H1 (cell line): ENCODE measurements at regions not wholly inside any gene's neighbourhood (a gene's known extent, or its start where the extent isn't known, plus 50 kb on each side); places are given as distances from the start of the nearest gene placed in this dataset.

Experiments used
- CTCF ChIA-PET: fragments of 300-600 bp; sonication (Branson Sonifier 250); formaldehyde crosslinking; loops from one replicate; lab custom pipeline; 2021; ENCODE audit not compliant: partially characterized antibody; lab: Charles Lee
- POLR2A ChIA-PET: fragments of 300-600 bp; sonication (Branson Sonifier 250); formaldehyde crosslinking; loops from one replicate; lab custom pipeline; 2021; ENCODE audit warnings: inconsistent platforms; ENCODE audit not compliant: partially characterized antibody; lab: Charles Lee
- DNase-seq, 2 experiments: peaks; one replicate each; pipeline versions ENCODE4 v3.0.0 to v3.0.0-alpha.2; 2010 to 2022; ENCODE audit warnings: low spot score in 2 of 2, low read depth in 1 of 2, mixed read lengths in 1 of 2
- FAIRE-seq: peaks from 2 replicates; lab custom pipeline; 2011; peaks lifted over from hg19 to GRCh38; lab: Jason Lieb, UNC
- H2AFZ ChIP-seq: 2 replicates; pipeline ENCODE4 v1.8.1; 2012; ENCODE audit warnings: low read length, inconsistent platforms
- H2AK5ac ChIP-seq: 2 replicates; pipeline ENCODE4 v1.6.1; 2013; ENCODE audit warnings: low read depth, low read length
- H2BK120ac ChIP-seq: replicated peaks from 2 replicates; pipeline ENCODE3; 2013; ENCODE audit warnings: low read depth, low read length, inconsistent platforms
- H2BK12ac ChIP-seq: 2 replicates; pipeline ENCODE4 v1.6.1; 2013; ENCODE audit warnings: low read depth, low read length
- H2BK15ac ChIP-seq: 2 replicates; pipeline ENCODE4 v1.6.1; 2013; ENCODE audit warnings: low read length
- H2BK20ac ChIP-seq: 2 replicates; pipeline ENCODE4 v1.6.1; 2013; ENCODE audit warnings: low read length
- H2BK5ac ChIP-seq: 2 replicates; pipeline ENCODE4 v1.6.1; 2013; ENCODE audit warnings: low read depth, low read length
- H3K14ac ChIP-seq: 2 replicates; pipeline ENCODE4 v1.6.1; 2013; ENCODE audit warnings: inconsistent platforms; ENCODE audit not compliant: insufficient read length
- H3K18ac ChIP-seq: 2 replicates; pipeline ENCODE4 v1.6.1; 2013; ENCODE audit warnings: low read length; ENCODE audit errors: extremely low read depth
- H3K23ac ChIP-seq: 2 replicates; pipeline ENCODE4 v1.6.1; 2013; ENCODE audit warnings: inconsistent platforms; ENCODE audit not compliant: insufficient read length
- H3K23me2 ChIP-seq: 2 replicates; pipeline ENCODE4 v1.6.1; 2013; ENCODE audit warnings: low read depth, low read length
- H3K27ac ChIP-seq: 2 replicates; pipeline ENCODE4 v1.6.1; 2011; ENCODE audit warnings: low read depth, low read length, inconsistent platforms
- H3K27me3 ChIP-seq, 4 experiments: replicated peaks in 1 of 4; 1 replicate in 1 of 4; 2 replicates in 3 of 4; pipeline versions ENCODE4 v1.6.1 to v1.8.1; 2011 to 2013; ENCODE audit warnings: low read length in 3 of 4, mild to moderate bottlenecking in 3 of 4, inconsistent platforms in 2 of 4, mixed read lengths in 2 of 4, moderate library complexity in 1 of 4; ENCODE audit not compliant: control insufficient read depth in 3 of 4, insufficient read depth in 3 of 4; ENCODE audit errors: extremely low read depth in 1 of 4
- H3K36me3 ChIP-seq, 4 experiments: 2 replicates each; pipeline versions ENCODE4 v1.6.1 to v1.8.1; 2011 to 2013; ENCODE audit warnings: mild to moderate bottlenecking in 4 of 4, low read length in 3 of 4, moderate library complexity in 2 of 4, control low read depth in 1 of 4, inconsistent platforms in 1 of 4; ENCODE audit not compliant: insufficient read depth in 4 of 4, control insufficient read depth in 2 of 4
- H3K4ac ChIP-seq: replicated peaks from 2 replicates; pipeline ENCODE3; 2013; ENCODE audit warnings: low read length, low read depth, mixed read lengths, inconsistent platforms; ENCODE audit not compliant: insufficient read length
- H3K4me1 ChIP-seq, 4 experiments: replicated peaks in 1 of 4; 1 replicate in 1 of 4; 2 replicates in 3 of 4; pipeline versions ENCODE4 v1.6.1 to v1.8.1; 2011 to 2013; ENCODE audit warnings: low read length in 3 of 4, inconsistent platforms in 2 of 4, mixed read lengths in 1 of 4; ENCODE audit not compliant: insufficient read depth in 4 of 4, control insufficient read depth in 3 of 4
- H3K4me2 ChIP-seq, 2 experiments: 2 replicates each; pipeline versions ENCODE4 v1.6.1 to v1.8.1; 2011 to 2013; ENCODE audit warnings: low read depth in 2 of 2, low read length in 2 of 2, control low read depth in 1 of 2, inconsistent platforms in 1 of 2, mild to moderate bottlenecking in 1 of 2; ENCODE audit not compliant: insufficient read depth in 1 of 2
- H3K4me3 ChIP-seq, 4 experiments: fragments of 200-600, 300-600 bp in 1 of 4; sonication (generic), shearing (Covaris generic), sonication (Bioruptor Twin) in 1 of 4; 2 replicates each; pipeline versions ENCODE4 v1.5.1 to v1.8.1; 2011 to 2016; ENCODE audit warnings: low read length in 4 of 4, low read depth in 3 of 4, control low read depth in 2 of 4, inconsistent platforms in 2 of 4, mild to moderate bottlenecking in 2 of 4, mixed read lengths in 1 of 4, moderate library complexity in 1 of 4; ENCODE audit not compliant: insufficient read depth in 2 of 4; ENCODE audit errors: extremely low read depth in 1 of 4
- H3K56ac ChIP-seq: replicated peaks from 2 replicates; pipeline ENCODE3; 2013; ENCODE audit warnings: low read depth, mild to moderate bottlenecking, mixed read lengths, low read length, inconsistent platforms; ENCODE audit not compliant: insufficient read length
- H3K79me1 ChIP-seq: 2 replicates; pipeline ENCODE4 v1.6.1; 2013; ENCODE audit warnings: low read depth, low read length, control low read depth
- H3K79me2 ChIP-seq, 2 experiments: 2 replicates each; pipeline versions ENCODE4 v1.6.1 to v1.8.1; 2012 to 2013; ENCODE audit warnings: low read length in 2 of 2, mild to moderate bottlenecking in 2 of 2, inconsistent platforms in 1 of 2; ENCODE audit not compliant: insufficient read depth in 2 of 2, control insufficient read depth in 1 of 2
- H3K9ac ChIP-seq, 4 experiments: replicated peaks in 1 of 4; 1 replicate in 1 of 4; 2 replicates in 3 of 4; pipeline versions ENCODE4 v1.6.1 to v1.8.1; 2011 to 2013; ENCODE audit warnings: low read depth in 3 of 4, low read length in 3 of 4, control low read depth in 2 of 4, mild to moderate bottlenecking in 2 of 4, moderate library complexity in 2 of 4, inconsistent platforms in 1 of 4; ENCODE audit errors: extremely low read depth in 1 of 4
- H3K9me3 ChIP-seq, 2 experiments: 2 replicates each; pipeline versions ENCODE4 v1.6.1 to v1.8.1; 2012 to 2013; ENCODE audit warnings: mild to moderate bottlenecking in 2 of 2, moderate library complexity in 2 of 2, control low read depth in 1 of 2, inconsistent platforms in 1 of 2, low read depth in 1 of 2, low read length in 1 of 2, mixed read lengths in 1 of 2; ENCODE audit not compliant: insufficient read depth in 2 of 2
- H4K20me1 ChIP-seq, 2 experiments: replicated peaks in 1 of 2; 2 replicates each; pipeline versions ENCODE3 to v1.8.1; 2011 to 2013; ENCODE audit warnings: inconsistent platforms in 2 of 2, low read length in 2 of 2, mild to moderate bottlenecking in 1 of 2; ENCODE audit not compliant: insufficient read depth in 2 of 2, control insufficient read depth in 1 of 2
- H4K5ac ChIP-seq: 2 replicates; pipeline ENCODE4 v1.6.1; 2013; ENCODE audit warnings: low read length, low read depth, mixed read lengths, inconsistent platforms; ENCODE audit not compliant: insufficient read length
- H4K8ac ChIP-seq: 2 replicates; pipeline ENCODE4 v1.8.0; 2013; ENCODE audit warnings: mild to moderate bottlenecking, moderate library complexity, low read length, inconsistent platforms; ENCODE audit not compliant: insufficient read depth; ENCODE audit errors: extremely low read depth
- H4K91ac ChIP-seq: replicated peaks from 2 replicates; pipeline ENCODE3; 2013; ENCODE audit warnings: low read length, mixed read lengths, inconsistent platforms; ENCODE audit not compliant: insufficient read length
- ATF2 ChIP-seq: IDR thresholded peaks from 2 replicates; pipeline ENCODE4 v1.6.1; 2012; ENCODE audit warnings: low read length, inconsistent platforms
- BCL11A ChIP-seq, 2 experiments: IDR thresholded peaks; one replicate each; pipeline ENCODE4 v1.6.1; 2011; ENCODE audit warnings: low read depth in 2 of 2, low read length in 2 of 2, mild to moderate bottlenecking in 2 of 2
- CHD1 ChIP-seq: IDR thresholded peaks from 2 replicates; pipeline ENCODE4 v1.6.1; 2012; ENCODE audit warnings: low read depth, low read length, improper control_type of control experiment
- CREB1 ChIP-seq: IDR thresholded peaks from 2 replicates; pipeline ENCODE4 v1.6.1; 2012; ENCODE audit warnings: inconsistent platforms
- GABPA ChIP-seq: IDR thresholded peaks from 2 replicates; pipeline ENCODE4 v1.6.1; 2011; ENCODE audit warnings: mild to moderate bottlenecking, low read length, moderate library complexity, borderline replicate concordance; ENCODE audit not compliant: insufficient read depth
- HDAC6 ChIP-seq: IDR thresholded peaks from one replicate; pipeline ENCODE4 v1.7.1; 2012; ENCODE audit warnings: low read depth, mild to moderate bottlenecking, inconsistent platforms, low read length, moderate library complexity
- JUN ChIP-seq: IDR thresholded peaks from 2 replicates; pipeline ENCODE4 v1.6.1; 2011; ENCODE audit warnings: low read depth, mild to moderate bottlenecking, improper control_type of control experiment, low read length
- NANOG ChIP-seq: IDR thresholded peaks from 2 replicates; pipeline ENCODE4 v1.6.1; 2011; ENCODE audit warnings: low read length, low read depth, mild to moderate bottlenecking, inconsistent platforms; ENCODE audit not compliant: insufficient read depth, poor library complexity, severe bottlenecking
- RAD21 ChIP-seq, 2 experiments: IDR thresholded peaks in 1 of 2; conservative IDR thresholded peaks in 1 of 2; 2 replicates each; pipeline ENCODE4 v1.6.1; 2011; ENCODE audit warnings: low read depth in 2 of 2, low read length in 2 of 2, improper control_type of control experiment in 1 of 2, inconsistent platforms in 1 of 2, mild to moderate bottlenecking in 1 of 2, moderate library complexity in 1 of 2
- RXRA ChIP-seq: IDR thresholded peaks from 2 replicates; pipeline ENCODE4 v1.6.1; 2011; ENCODE audit warnings: low read depth, mild to moderate bottlenecking, low read length, moderate library complexity; ENCODE audit not compliant: insufficient read depth
- SUZ12 ChIP-seq: fragments of 200-600 bp; sonication (generic); IDR thresholded peaks from 2 replicates; pipeline ENCODE4 v1.6.1; 2012; ENCODE audit warnings: mild to moderate bottlenecking, inconsistent platforms, low read length, moderate library complexity, mixed read lengths
- TAF7 ChIP-seq: optimal IDR thresholded peaks from 2 replicates; pipeline ENCODE3; 2011; ENCODE audit warnings: low read depth, mild to moderate bottlenecking, inconsistent platforms, low read length, moderate library complexity, borderline replicate concordance
- YY1 ChIP-seq: IDR thresholded peaks from 2 replicates; pipeline ENCODE4 v1.6.1; 2011; ENCODE audit warnings: low read depth, mild to moderate bottlenecking, low read length
- WGBS, 2 experiments: shearing (Covaris generic) in 1 of 2; methylation state at CpG; one replicate each; pipeline versions ENCODE4 v1.1.6 to v1.1.7; 2013 to 2015; ENCODE audit warnings: low lambda C conversion rate in 2 of 2, mixed read lengths in 2 of 2, inconsistent platforms in 1 of 2, low coverage in 1 of 2, missing lambda C conversion rate in 1 of 2; ENCODE audit not compliant: insufficient replicate concordance in 2 of 2, insufficient coverage in 1 of 2, insufficient read length in 1 of 2; ENCODE audit errors: extremely low coverage in 1 of 2, missing lambda C conversion rate in 1 of 2; 5-methylcytosine and 5-hydroxymethylcytosine counted together

GRCh38 chr21:28439788-28440187 is 552.9 kb downstream of the LTN1 start:
- FAIRE-seq = no peak
- H2AFZ ChIP-seq = no peak overlapping the region
- TF ChIP-seq TAF7 (no peak), RAD21 (IDR thresholded peaks at IDR 0.05 in 1 of 2, conservative IDR thresholded peaks at IDR 0.05 in 1 of 2; ENCODE audit: low read depth in 2 of 2, low read length in 2 of 2) (no peak), YY1 (no peak), HDAC6 (no peak), JUN (no peak), NANOG (no peak), GABPA (no peak), RXRA (no peak), CHD1 (no peak), CREB1 (no peak), BCL11A (IDR thresholded peaks at IDR 0.05; ENCODE audit: low read depth in 2 of 2, low read length in 2 of 2) (no peak), ATF2 (no peak), SUZ12 (no peak)

More at GRCh38 chr21:28439788-28440187, 552.9 kb downstream of the LTN1 start:
- Histone ChIP-seq H3K23me2 (no peaks in the 10 kb centered on the region), H3K14ac (no peak overlapping the region), H2BK12ac (no peak overlapping the region), H2AK5ac (no peak overlapping the region), H3K36me3 (no peaks in the 10 kb centered on the region), H4K20me1 (no peaks in the 10 kb centered on the region), H3K4ac (no peak overlapping the region), H3K4me2 (no peak overlapping the region), H3K27ac (no peak overlapping the region), H3K27me3 (no peaks in the 10 kb centered on the region), H4K8ac (no peak overlapping the region), H3K23ac (no peak overlapping the region), H2BK20ac (no peak overlapping the region), H3K79me1 (no peaks in the 10 kb centered on the region), H3K9ac (no peak overlapping the region), H2BK5ac (no peak overlapping the region), H3K4me1 (no peaks in the 10 kb centered on the region), H3K4me3 (no peak overlapping the region), H3K9me3 (no peaks in the 10 kb centered on the region), H2BK120ac (no peak overlapping the region), H3K18ac (no peak overlapping the region), H3K56ac (no peak overlapping the region), H4K5ac (no peak overlapping the region), H3K79me2 (no peaks in the 10 kb centered on the region), H4K91ac (no peak overlapping the region), H2BK15ac (no peak overlapping the region)
- ChIA-PET POLR2A (no interaction called here), CTCF (no interaction called here)
- no peak for DNase-seq
- WGBS, 2 experiments = 89% methylated on average over 3 of the region's 3 CpGs; no CpG with 5 or more reads in 1 of the 2 experiments
